B cell (primary cell): ENCODE measurements at regions not wholly inside any gene's neighbourhood (a gene's known extent, or its start where the extent isn't known, plus 50 kb on each side); places are given as distances from the start of the nearest gene placed in this dataset.

Experiments used
- ATAC-seq: fragments of 200-7000 bp; cut with Tn5 transposase; one replicate; pipeline ENCODE4 v1.10.0; 2021; ENCODE audit warnings: low read depth, mild to moderate bottlenecking, moderate number of reproducible peaks, moderate library complexity
- CTCF ChIA-PET: fragments of 350-600 bp; sonication (Branson Sonifier 250); formaldehyde crosslinking; loops from one replicate; lab custom pipeline; 2021; ENCODE audit warnings: antibody characterized with exemption, inconsistent platforms; lab: Charles Lee
- POLR2A ChIA-PET: fragments of 350-600 bp; sonication (Branson Sonifier 250); formaldehyde crosslinking; loops from one replicate; lab custom pipeline; 2021; ENCODE audit warnings: antibody characterized with exemption; lab: Charles Lee
- DNase-seq: peaks from one replicate; pipeline ENCODE4 v3.0.0; 2013
- H2AFZ ChIP-seq: 2 replicates; pipeline ENCODE4 v1.6.1; 2012; ENCODE audit warnings: mild to moderate bottlenecking, low read depth, low read length; ENCODE audit not compliant: insufficient read depth, poor library complexity, severe bottlenecking
- H3K27ac ChIP-seq, 2 donors: 1 replicate in 1 of 2; 2 replicates in 1 of 2; pipeline ENCODE4 v1.5.1; 2012 to 2013; ENCODE audit warnings: low read length in 2 of 2, mild to moderate bottlenecking in 2 of 2, moderate library complexity in 1 of 2
- H3K27me3 ChIP-seq, 4 experiments: fragments of 200-600 bp in 1 of 4; sonication (generic) in 1 of 4; replicated peaks in 1 of 4; 1 replicate in 2 of 4; 2 replicates in 2 of 4; pipeline versions ENCODE4 v1.6.1 to v1.7.0; 2013 to 2016; ENCODE audit warnings: low read length in 3 of 4, mild to moderate bottlenecking in 2 of 4, mixed read lengths in 1 of 4, moderate library complexity in 1 of 4; ENCODE audit not compliant: insufficient read depth in 4 of 4, control insufficient read depth in 3 of 4; ENCODE audit errors: control extremely low read depth in 1 of 4
- H3K36me3 ChIP-seq, 2 experiments: replicated peaks in 1 of 2; 1 replicate in 1 of 2; 2 replicates in 1 of 2; pipeline versions ENCODE4 v1.6.1 to v1.7.1; 2013; ENCODE audit warnings: low read length in 1 of 2; ENCODE audit not compliant: insufficient read depth in 2 of 2, control insufficient read depth in 1 of 2; ENCODE audit errors: control extremely low read depth in 1 of 2, extremely low read depth in 1 of 2
- H3K4me1 ChIP-seq, 2 donors: fragments of 200-600 bp in 1 of 2; sonication (generic) in 1 of 2; 1 replicate in 1 of 2; 2 replicates in 1 of 2; pipeline versions ENCODE4 v1.5.1 to v1.6.1; 2013 to 2017; ENCODE audit warnings: low read length in 2 of 2; ENCODE audit not compliant: control insufficient read depth in 2 of 2, insufficient read depth in 2 of 2
- H3K4me2 ChIP-seq: replicated peaks from 2 replicates; pipeline ENCODE3; 2012; ENCODE audit warnings: mild to moderate bottlenecking, low read depth, low read length; ENCODE audit not compliant: poor library complexity, severe bottlenecking
- H3K4me3 ChIP-seq, 5 experiments: fragments of 200-600 bp in 1 of 5; sonication (generic) in 1 of 5; 1 replicate in 3 of 5; 2 replicates in 2 of 5; pipeline versions ENCODE4 v1.5.1 to v1.7.0; 2011 to 2016; ENCODE audit warnings: low read length in 4 of 5, mild to moderate bottlenecking in 4 of 5, low read depth in 2 of 5, control low read depth in 1 of 5, moderate library complexity in 1 of 5; ENCODE audit not compliant: insufficient read depth in 1 of 5; ENCODE audit errors: control extremely low read depth in 1 of 5, extremely low read depth in 1 of 5
- H3K79me2 ChIP-seq: fragments of 200-600 bp; sonication (generic); one replicate; pipeline ENCODE4 v1.6.0; 2016; ENCODE audit warnings: low read length; ENCODE audit not compliant: control insufficient read depth, insufficient read depth
- H3K9ac ChIP-seq: fragments of 200-600 bp; sonication (generic); 2 replicates; pipeline ENCODE4 v1.6.1; 2017; ENCODE audit warnings: mild to moderate bottlenecking, low read length, moderate library complexity
- H3K9me3 ChIP-seq, 3 donors: one replicate each; pipeline versions ENCODE4 v1.6.1 to v1.7.1; 2013; ENCODE audit warnings: low read length in 2 of 3; ENCODE audit not compliant: control insufficient read depth in 2 of 3, insufficient read depth in 1 of 3; ENCODE audit errors: control extremely low read depth in 1 of 3
- H4K20me1 ChIP-seq: 2 replicates; pipeline ENCODE4 v1.6.0; 2012; ENCODE audit warnings: mild to moderate bottlenecking, low read length; ENCODE audit not compliant: insufficient read depth, control insufficient read depth, poor library complexity, severe bottlenecking
- H3K27ac Mint-ChIP-seq: one replicate; pipeline ENCODE4 v1.8.0; 2021; ENCODE audit warnings: mixed read lengths
- H3K27me3 Mint-ChIP-seq: one replicate; pipeline ENCODE4 v1.8.0; 2021; ENCODE audit warnings: mixed read lengths
- H3K4me1 Mint-ChIP-seq: one replicate; pipeline ENCODE4 v1.8.0; 2021; ENCODE audit warnings: mixed read lengths
- H3K4me3 Mint-ChIP-seq: one replicate; pipeline ENCODE4 v1.8.0; 2021; ENCODE audit warnings: mixed read lengths
- H3K9me3 Mint-ChIP-seq: one replicate; pipeline ENCODE4 v1.8.0; 2022; ENCODE audit warnings: mixed read lengths; ENCODE audit not compliant: insufficient read depth
- CTCF ChIP-seq: fragments of 200-600 bp; IDR thresholded peaks from one replicate; pipeline ENCODE4 v1.8.0; 2022; ENCODE audit warnings: antibody characterized with exemption, mild to moderate bottlenecking
- EZH2 ChIP-seq: IDR thresholded peaks from 2 replicates; pipeline ENCODE4 v1.6.1; 2012; ENCODE audit warnings: borderline replicate concordance, low read depth, mild to moderate bottlenecking, moderate library complexity, low read length; ENCODE audit not compliant: insufficient read depth, poor library complexity, severe bottlenecking
- WGBS: methylation state at CpG from one replicate; pipeline ENCODE4 v1.1.5; 2013; ENCODE audit warnings: missing lambda C conversion rate; ENCODE audit not compliant: insufficient coverage; 5-methylcytosine and 5-hydroxymethylcytosine counted together
- intact Hi-C: fragments of 100-400 bp; cut with micrococcal nuclease; formaldehyde crosslinking; loops from one replicate; pipeline ENCODE4 v1.10.0; 2022

GRCh38 chr7:67752227-67752626 is 755.6 kb downstream of the TYW1 start:
- no peak overlapping the region for H2AFZ ChIP-seq
- POLR2A ChIA-PET = no interaction called here
- no peak overlapping the region for H3K27ac ChIP-seq
- ATAC-seq (no peak), DNase-seq (no peak)
- intact Hi-C loops = no loop called here
- Mint-ChIP-seq H3K4me3 (no peak overlapping the region), H3K9me3 (peaks cover 2% of the 10 kb centered on the region), H3K27ac (no peak overlapping the region), H3K27me3 (no peaks in the 10 kb centered on the region), H3K4me1 (no peaks in the 10 kb centered on the region)
- no peaks in the 10 kb centered on the region for H3K4me1 ChIP-seq
- H3K4me3 ChIP-seq = no peak overlapping the region
- no peak for TF ChIP-seq CTCF
- TF ChIP-seq EZH2 = no peak
- no peak overlapping the region for H3K4me2 ChIP-seq
- no peaks in the 10 kb centered on the region for H3K36me3 ChIP-seq
- no peaks in the 10 kb centered on the region for H3K79me2 ChIP-seq
- WGBS = 60% methylated on average over 1 of the region's 2 CpGs
- H3K27me3 ChIP-seq = no peaks in the 10 kb centered on the region
- no peak overlapping the region for H3K9ac ChIP-seq
- CTCF ChIA-PET = no interaction called here
- peaks cover 0 to 11% (median 0%) of the 10 kb centered on the region in 3 donors for H3K9me3 ChIP-seq
- no peaks in the 10 kb centered on the region for H4K20me1 ChIP-seq

DNA sequence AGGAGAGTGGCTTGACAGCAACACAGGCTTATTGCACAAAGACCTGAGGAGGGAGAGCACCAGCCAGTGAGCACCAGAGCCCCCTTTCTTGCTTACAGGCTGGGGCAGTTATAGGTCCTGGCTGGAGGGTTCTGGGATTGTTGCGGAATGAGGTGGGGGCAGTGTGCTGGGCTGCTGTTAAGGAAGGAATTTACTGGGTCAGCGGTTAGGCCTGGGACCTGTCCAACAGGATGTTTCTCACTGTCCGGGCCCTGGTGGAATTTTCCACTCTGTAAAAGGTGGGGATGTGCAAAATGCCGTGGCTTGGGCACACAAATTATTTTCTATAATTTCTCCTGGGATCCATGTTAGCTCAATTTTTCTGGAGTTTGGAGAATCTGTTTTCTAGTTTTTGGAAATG is 757.3 kb downstream of the TYW1 start:
- intact Hi-C loops = no loop called here
- no peaks in the 10 kb centered on the region for H3K27me3 ChIP-seq
- peaks cover 0 to 14% (median 0%) of the 10 kb centered on the region in 3 donors for H3K9me3 ChIP-seq
- Mint-ChIP-seq H3K27ac (no peak overlapping the region), H3K4me1 (no peaks in the 10 kb centered on the region), H3K4me3 (no peak overlapping the region), H3K9me3 (peaks cover 5% of the 10 kb centered on the region), H3K27me3 (no peaks in the 10 kb centered on the region)
- ATAC-seq = no peak
- 100% methylated on average over 2 of the region's 4 CpGs for WGBS
- no peak overlapping the region for H2AFZ ChIP-seq
- no peaks in the 10 kb centered on the region for H3K36me3 ChIP-seq
- H3K4me1 ChIP-seq = no peaks in the 10 kb centered on the region
- H3K27ac ChIP-seq = no peak overlapping the region
- no peak overlapping the region for H3K9ac ChIP-seq
- CTCF ChIA-PET = no interaction called here
- no peaks in the 10 kb centered on the region for H3K79me2 ChIP-seq
- POLR2A ChIA-PET = no interaction called here
- DNase-seq = no peak
- no peak overlapping the region for H3K4me2 ChIP-seq
- no peak overlapping the region for H3K4me3 ChIP-seq
- H4K20me1 ChIP-seq = no peaks in the 10 kb centered on the region
- TF ChIP-seq EZH2 (no peak), CTCF (no peak)
